ENCODE measurements at regions not wholly inside any gene's neighbourhood (a gene's known extent, or its start where the extent isn't known, plus 50 kb on each side); places are given as distances from the start of the nearest gene placed in this dataset.
"Not testable (repeated sequence)": the region's sequence is repeated elsewhere in the genome, so short reads cannot be mapped to it uniquely, and the experiment has no call there.

GRCh38 chr2:61623747-61624146 is 85.6 kb upstream of the XPO1 start:
- DNase-seq (ENCODE audit: low read depth in 2 of 2) = no peak

- DNase-seq (ENCODE audit: low read depth in 2 of 2) = no peak
These were observed 82.3 kb upstream of the XPO1 start for GRCh38 chr2:61620244-61621159.

GRCh38 chr2:61619561-61619960 is 81.4 kb upstream of the XPO1 start:
- DNase-seq (ENCODE audit: low read depth in 2 of 2) = no peak

GRCh38 chr2:61617610-61618009 is 79.5 kb upstream of the XPO1 start:
- DNase-seq (ENCODE audit: low read depth in 2 of 2) = no peak

- no peak for DNase-seq (ENCODE audit: low read depth in 2 of 2)
These were observed 67.1 kb upstream of the XPO1 start for GRCh38 chr2:61605245-61605644.

- DNase-seq (ENCODE audit: low read depth in 2 of 2) = no peak
These were observed 66.3 kb upstream of the XPO1 start for GRCh38 chr2:61604433-61604832.

- not testable (repeated sequence) for DNase-seq (ENCODE audit: low read depth in 2 of 2)
These were observed 60.5 kb upstream of the XPO1 start for GRCh38 chr2:61598515-61599156.

- DNase-seq (ENCODE audit: low read depth in 2 of 2) = no peak
These were observed 59.4 kb upstream of the XPO1 start for GRCh38 chr2:61597300-61598289.

- not testable (repeated sequence) for DNase-seq (ENCODE audit: low read depth in 2 of 2)
These were observed 56.0 kb upstream of the XPO1 start for GRCh38 chr2:61594201-61594600.

- DNase-seq (ENCODE audit: low read depth in 2 of 2) = not testable (repeated sequence)
These were observed 55.5 kb upstream of the XPO1 start for GRCh38 chr2:61593648-61594047.

- DNase-seq (ENCODE audit: low read depth in 2 of 2) = no peak
These were observed 52.1 kb upstream of the XPO1 start for GRCh38 chr2:61590214-61590613.

GRCh38 chr2:61588566-61588965 is 50.4 kb upstream of the XPO1 start:
- DNase-seq (ENCODE audit: low read depth in 2 of 2) = no peak

Data from activated CD8-positive, alpha-beta memory T cell treated with anti-CD3 and anti-CD28 coated beads for 4 hours (primary cell).